ENCODE measurements at regions not wholly inside any gene's neighbourhood (a gene's known extent, or its start where the extent isn't known, plus 50 kb on each side); places are given as distances from the start of the nearest gene placed in this dataset.

GRCh38 chr10:30190577-30191552 is 131.5 kb upstream of the JCAD start:
- H3K27ac ChIP-seq, result no peak overlapping the region
- CTCF ChIA-PET, result no interaction called here
- DNase-seq (ENCODE audit: low spot score), result no peak
- POLR2A ChIA-PET (ENCODE audit: low non-redundant PET), result no interaction called here
- no peak for TF ChIP-seq CTCF (conservative IDR thresholded peaks at IDR 0.05; ENCODE audit: low read depth)

DNA sequence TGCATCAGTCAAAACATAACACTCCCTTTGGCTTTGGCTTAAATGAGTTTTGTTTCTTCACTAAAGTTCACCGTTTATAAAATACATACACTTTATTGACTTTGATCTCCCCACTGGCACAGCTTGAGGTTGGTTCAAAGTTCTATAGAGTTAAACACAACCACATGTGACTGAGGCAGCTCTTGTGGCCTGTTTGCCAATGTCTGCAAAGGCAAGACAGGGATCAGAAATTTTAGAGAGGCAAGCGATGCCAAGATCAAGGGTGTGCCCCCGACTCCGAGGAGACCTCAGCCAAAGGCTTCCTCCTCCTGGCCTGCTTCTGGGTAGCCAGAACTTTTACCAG is 129.8 kb upstream of the JCAD start:
- ChIA-PET POLR2A (ENCODE audit: low non-redundant PET) (no interaction called here), CTCF (no interaction called here)
- no peak for TF ChIP-seq CTCF (conservative IDR thresholded peaks at IDR 0.05; ENCODE audit: low read depth)
- no peak for DNase-seq (ENCODE audit: low spot score)
- H3K27ac ChIP-seq, result no peak overlapping the region

GRCh38 chr10:30188556-30189237 is 129.3 kb upstream of the JCAD start:
- no peak for TF ChIP-seq CTCF (conservative IDR thresholded peaks at IDR 0.05; ENCODE audit: low read depth)
- POLR2A ChIA-PET (ENCODE audit: low non-redundant PET), result no interaction called here
- DNase-seq (ENCODE audit: low spot score), result no peak
- CTCF ChIA-PET, result no interaction called here
- no peak overlapping the region for H3K27ac ChIP-seq

DNA sequence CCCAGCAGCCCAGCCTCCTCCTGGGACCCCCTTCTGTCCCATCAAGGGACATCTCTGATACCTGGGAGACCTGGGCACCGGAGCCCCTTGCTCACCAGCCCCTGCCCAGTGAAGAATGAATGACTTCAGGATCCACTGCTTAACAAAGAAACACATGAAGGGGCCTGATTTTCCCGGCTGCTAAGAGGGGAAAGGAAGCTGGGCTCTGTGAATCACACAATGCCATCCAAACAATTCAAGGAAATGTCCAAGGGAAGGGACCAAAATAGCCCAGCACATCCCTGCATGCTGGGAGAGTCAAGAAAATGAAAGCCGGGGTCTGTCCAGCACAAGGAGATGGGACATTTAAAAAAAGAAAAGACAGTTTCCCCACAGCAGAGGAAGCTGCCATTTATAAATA is 128.7 kb upstream of the JCAD start:
- no peak for TF ChIP-seq CTCF (conservative IDR thresholded peaks at IDR 0.05; ENCODE audit: low read depth)
- ChIA-PET CTCF (no interaction called here), POLR2A (ENCODE audit: low non-redundant PET) (no interaction called here)
- no peak overlapping the region for H3K27ac ChIP-seq
- DNase-seq (ENCODE audit: low spot score), result no peak

- ChIA-PET CTCF (no interaction called here), POLR2A (ENCODE audit: low non-redundant PET) (interaction anchor here (0.5 kb wide), 1 partner anchor 74 kb away, joined by 6 read pairs; no protein-coding TSS in a partner anchor)
- DNase-seq (ENCODE audit: low spot score), result no peak
- TF ChIP-seq CTCF (conservative IDR thresholded peaks at IDR 0.05; ENCODE audit: low read depth), result no peak
- H3K27ac ChIP-seq, result peak overlapping the region; percentile 56; the same call in 1 of the 2 replicates
These were observed 127.6 kb upstream of the JCAD start for GRCh38 chr10:30187010-30187409.

DNA sequence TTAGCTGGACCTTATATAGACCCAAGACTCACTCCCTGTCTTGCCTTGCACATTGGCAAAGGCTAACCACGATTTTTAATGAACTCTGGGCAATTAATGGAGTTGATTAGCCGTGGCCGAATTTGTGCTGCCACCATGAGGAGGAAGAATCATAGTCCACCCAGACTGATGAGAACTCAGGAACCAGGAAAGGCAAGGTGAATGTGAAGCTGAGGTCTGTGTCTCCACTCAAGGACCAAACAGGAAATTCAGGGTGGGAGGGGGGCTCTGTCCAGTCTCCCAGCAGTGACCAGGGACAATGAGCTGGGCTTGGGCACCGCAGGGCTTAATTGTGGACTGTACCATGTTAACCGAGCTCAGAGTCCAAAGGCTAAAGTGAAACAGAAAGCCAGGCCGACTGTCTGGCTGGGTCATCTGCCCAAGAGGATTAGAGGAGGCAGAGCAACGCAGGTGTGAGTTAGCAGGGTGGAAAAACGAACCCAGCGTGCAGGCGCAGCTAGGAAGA is 127.0 kb upstream of the JCAD start:
- ChIA-PET CTCF (interaction anchor here (0.7 kb wide), 1 partner anchor 55 kb away, joined by 3 read pairs; no protein-coding TSS in a partner anchor), POLR2A (ENCODE audit: low non-redundant PET) (no interaction called here)
- TF ChIP-seq CTCF (conservative IDR thresholded peaks at IDR 0.05; ENCODE audit: low read depth), result no peak
- peak overlapping the region; percentile 56 for H3K27ac ChIP-seq
- no peak for DNase-seq (ENCODE audit: low spot score)

Measured in RWPE1 (cell line).